DOHH2 (cell line): ENCODE measurements at regions not wholly inside any gene's neighbourhood (a gene's known extent, or its start where the extent isn't known, plus 50 kb on each side); places are given as distances from the start of the nearest gene placed in this dataset.

Source experiments
- EZH2phosphoT487 ChIP-seq: fragments of 200-600 bp; sonication (generic); IDR thresholded peaks from 2 replicates; pipeline ENCODE4 v1.6.1; 2017; ENCODE audit warnings: borderline replicate concordance, mild to moderate bottlenecking, antibody characterized with exemption, low read length, moderate library complexity, mixed read lengths
- TF ChIP-seq, protein P1 (sequence below): fragments of 200-600 bp; sonication (generic); IDR thresholded peaks from one replicate; pipeline ENCODE4 v1.5.1; 2014; ENCODE audit warnings: antibody characterized with exemption, mild to moderate bottlenecking, low read depth, low read length; ENCODE audit not compliant: poor library complexity, severe bottlenecking

DNA sequence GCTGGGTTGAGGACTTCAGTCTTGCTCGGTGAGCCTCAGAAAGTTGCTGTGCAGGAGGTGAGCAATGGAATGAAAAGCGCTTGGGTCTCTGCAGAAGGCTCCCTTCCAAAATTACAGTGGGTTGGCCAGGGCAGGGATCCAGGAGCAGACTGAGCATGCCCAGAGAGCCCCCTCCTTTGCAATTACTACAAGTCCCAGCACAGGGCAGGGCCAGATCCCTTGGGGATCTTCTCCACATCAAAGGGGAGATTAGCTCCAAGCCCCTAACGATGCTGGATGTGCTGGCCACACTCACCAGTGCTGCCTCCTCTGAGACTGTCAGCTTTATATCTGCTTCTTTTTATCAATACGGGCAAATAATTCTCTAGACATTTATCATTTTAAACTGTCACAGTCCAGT is 337.5 kb downstream of the RPS24 start:
- TF ChIP-seq, protein P1, sequence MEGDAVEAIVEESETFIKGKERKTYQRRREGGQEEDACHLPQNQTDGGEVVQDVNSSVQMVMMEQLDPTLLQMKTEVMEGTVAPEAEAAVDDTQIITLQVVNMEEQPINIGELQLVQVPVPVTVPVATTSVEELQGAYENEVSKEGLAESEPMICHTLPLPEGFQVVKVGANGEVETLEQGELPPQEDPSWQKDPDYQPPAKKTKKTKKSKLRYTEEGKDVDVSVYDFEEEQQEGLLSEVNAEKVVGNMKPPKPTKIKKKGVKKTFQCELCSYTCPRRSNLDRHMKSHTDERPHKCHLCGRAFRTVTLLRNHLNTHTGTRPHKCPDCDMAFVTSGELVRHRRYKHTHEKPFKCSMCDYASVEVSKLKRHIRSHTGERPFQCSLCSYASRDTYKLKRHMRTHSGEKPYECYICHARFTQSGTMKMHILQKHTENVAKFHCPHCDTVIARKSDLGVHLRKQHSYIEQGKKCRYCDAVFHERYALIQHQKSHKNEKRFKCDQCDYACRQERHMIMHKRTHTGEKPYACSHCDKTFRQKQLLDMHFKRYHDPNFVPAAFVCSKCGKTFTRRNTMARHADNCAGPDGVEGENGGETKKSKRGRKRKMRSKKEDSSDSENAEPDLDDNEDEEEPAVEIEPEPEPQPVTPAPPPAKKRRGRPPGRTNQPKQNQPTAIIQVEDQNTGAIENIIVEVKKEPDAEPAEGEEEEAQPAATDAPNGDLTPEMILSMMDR = no peak
- TF ChIP-seq EZH2phosphoT487 = no peak
